Kidney (tissue), 13 donors: ENCODE measurements at regions not wholly inside any gene's neighbourhood (a gene's known extent, or its start where the extent isn't known, plus 50 kb on each side); places are given as distances from the start of the nearest gene placed in this dataset.

ENCODE experiments used
- DNase-seq, 5 donors: peaks; one replicate each; pipeline ENCODE4 v3.0.0-alpha.2; 2013 to 2020
- FAIRE-seq: peaks from 2 replicates; lab custom pipeline; 2012; peaks lifted over from hg19 to GRCh38; lab: Jason Lieb, UNC
- H3K27ac ChIP-seq, 2 donors: one replicate each; pipeline ENCODE4 v1.7.0; 2013; ENCODE audit warnings: low read depth in 2 of 2, low read length in 2 of 2, inconsistent platforms in 1 of 2
- H3K27me3 ChIP-seq: one replicate; pipeline ENCODE4 v1.7.1; 2013; ENCODE audit warnings: low read length, inconsistent platforms; ENCODE audit not compliant: control insufficient read depth, insufficient read depth
- H3K36me3 ChIP-seq, 3 donors: one replicate each; pipeline versions ENCODE4 v1.7.0 to v1.7.1; 2013; ENCODE audit warnings: low read length in 3 of 3, control low read depth in 1 of 3, inconsistent platforms in 1 of 3; ENCODE audit not compliant: insufficient read depth in 3 of 3, control insufficient read depth in 2 of 3
- H3K4me1 ChIP-seq, 3 donors: one replicate each; pipeline versions ENCODE4 v1.7.0 to v1.7.1; 2013; ENCODE audit warnings: low read length in 3 of 3, inconsistent platforms in 1 of 3, low read depth in 1 of 3; ENCODE audit not compliant: control insufficient read depth in 2 of 3, insufficient read depth in 2 of 3
- H3K4me3 ChIP-seq, 3 donors: one replicate each; pipeline versions ENCODE4 v1.7.0 to v1.8.1; 2013; ENCODE audit warnings: low read length in 3 of 3, control low read depth in 1 of 3, inconsistent platforms in 1 of 3
- H3K9ac ChIP-seq, 3 donors: one replicate each; pipeline versions ENCODE4 v1.7.0 to v1.7.1; 2013; ENCODE audit warnings: low read length in 3 of 3, control low read depth in 1 of 3, inconsistent platforms in 1 of 3
- H3K9me3 ChIP-seq, 3 donors: one replicate each; pipeline versions ENCODE4 v1.7.0 to v1.7.1; 2013; ENCODE audit warnings: low read length in 3 of 3, control low read depth in 1 of 3, inconsistent platforms in 1 of 3; ENCODE audit not compliant: control insufficient read depth in 2 of 3, insufficient read depth in 1 of 3
- CTCF ChIP-seq: IDR thresholded peaks from 3 replicates; pipeline ENCODE4 v1.5.1; 2012; ENCODE audit warnings: mild to moderate bottlenecking, moderate library complexity, borderline replicate concordance; ENCODE audit not compliant: insufficient read depth; ENCODE audit errors: extremely low read depth
- intact Hi-C: fragments of 100-400 bp; cut with DNase I; formaldehyde crosslinking; loops from one replicate; pipeline ENCODE4 v1.11.1; 2022
- donor health status: control.
- donor health status: control.
- donor health status: control.
- donor health status: control.
- donor health status: control.
- donor health status: DM: yes; HTN: yes; CAD: no.
- donor health status: Normal renal cell carcinoma (clear cell type).

GRCh38 chr3:22748453-22749045 is 454.6 kb upstream of the UBE2E2 start:
- peaks cover 0 to 4% (median 0%) of the 10 kb centered on the region in 3 donors for H3K9me3 ChIP-seq

GRCh38 chr3:22759636-22760310 is 443.4 kb upstream of the UBE2E2 start:
- no peak for TF ChIP-seq CTCF
- FAIRE-seq = peak; percentile 84
- H3K36me3 ChIP-seq = no peaks in the 10 kb centered on the region
- H3K4me1 ChIP-seq = no peaks in the 10 kb centered on the region
- intact Hi-C loops = no loop called here
- H3K4me3 ChIP-seq = no peak overlapping the region
- peaks cover 0 to 4% (median 0%) of the 10 kb centered on the region in 3 donors for H3K9me3 ChIP-seq
- no peak overlapping the region for H3K27ac ChIP-seq
- no peak for DNase-seq
- no peaks in the 10 kb centered on the region for H3K27me3 ChIP-seq
- H3K9ac ChIP-seq = no peak overlapping the region

More at GRCh38 chr3:22748453-22749045, 454.6 kb upstream of the UBE2E2 start:
- H3K36me3 ChIP-seq = no peaks in the 10 kb centered on the region
- no peaks in the 10 kb centered on the region for H3K27me3 ChIP-seq
- no peak for TF ChIP-seq CTCF
- intact Hi-C loops = no loop called here
- FAIRE-seq (no peak), DNase-seq (no peak)
- no peak overlapping the region for H3K4me3 ChIP-seq
- H3K9ac ChIP-seq = no peak overlapping the region
- H3K27ac ChIP-seq = no peak overlapping the region
- no peaks in the 10 kb centered on the region for H3K4me1 ChIP-seq

- Histone ChIP-seq H3K4me1 (no peaks in the 10 kb centered on the region), H3K36me3 (no peaks in the 10 kb centered on the region), H3K27me3 (no peaks in the 10 kb centered on the region), H3K4me3 (no peak overlapping the region), H3K27ac (no peak overlapping the region), H3K9me3 (peaks cover 0 to 4% (median 0%) of the 10 kb centered on the region in 3 donors), H3K9ac (no peak overlapping the region)
- intact Hi-C loops = no loop called here
- FAIRE-seq (no peak), DNase-seq (no peak)
- no peak for TF ChIP-seq CTCF
These were observed 437.4 kb upstream of the UBE2E2 start for GRCh38 chr3:22765679-22766078.
